Astrocyte of the cerebellum (primary cell): ENCODE measurements at regions not wholly inside any gene's neighbourhood (a gene's known extent, or its start where the extent isn't known, plus 50 kb on each side); places are given as distances from the start of the nearest gene placed in this dataset.

ENCODE experiments used
- DNase-seq: peaks from one replicate; pipeline ENCODE4 v3.0.0-alpha.2; 2011; ENCODE audit warnings: low read depth
- H3K4me3 ChIP-seq: 2 replicates; pipeline ENCODE4 v1.5.1; 2011; ENCODE audit warnings: mild to moderate bottlenecking, low read depth, low read length, moderate library complexity
- in situ Hi-C: cut with HindIII; loops from 2 replicates; pipeline ENCODE4 v1.10.0; 2017; ENCODE audit warnings: low sequenced_read_pairs
- TF ChIP-seq, protein P1 (sequence below): IDR thresholded peaks from 2 replicates; pipeline ENCODE4 v1.5.1; 2012; ENCODE audit warnings: low read length, low read depth, moderate library complexity, mild to moderate bottlenecking; ENCODE audit errors: missing control alignments

DNA sequence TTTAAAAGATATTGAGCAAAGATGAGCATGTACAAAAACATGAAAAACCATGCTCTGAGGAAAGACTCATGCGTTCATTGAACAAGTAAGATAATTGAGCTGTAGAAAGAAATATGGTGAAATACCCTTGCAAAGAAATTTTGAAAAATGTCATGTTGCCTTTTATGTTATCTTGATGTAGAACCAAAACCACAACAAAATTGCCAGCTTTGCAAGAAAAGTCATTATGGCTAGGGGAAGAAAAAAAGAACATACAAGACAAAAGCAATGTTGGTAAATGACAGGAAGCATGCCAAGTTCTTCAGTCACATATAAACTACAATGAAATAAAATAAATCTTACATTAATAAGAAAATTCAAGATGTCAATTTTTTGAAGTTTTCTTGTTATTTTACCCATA is 368.0 kb downstream of the IRX1 start:
- DNase-seq, result no peak
- TF ChIP-seq, protein P1, sequence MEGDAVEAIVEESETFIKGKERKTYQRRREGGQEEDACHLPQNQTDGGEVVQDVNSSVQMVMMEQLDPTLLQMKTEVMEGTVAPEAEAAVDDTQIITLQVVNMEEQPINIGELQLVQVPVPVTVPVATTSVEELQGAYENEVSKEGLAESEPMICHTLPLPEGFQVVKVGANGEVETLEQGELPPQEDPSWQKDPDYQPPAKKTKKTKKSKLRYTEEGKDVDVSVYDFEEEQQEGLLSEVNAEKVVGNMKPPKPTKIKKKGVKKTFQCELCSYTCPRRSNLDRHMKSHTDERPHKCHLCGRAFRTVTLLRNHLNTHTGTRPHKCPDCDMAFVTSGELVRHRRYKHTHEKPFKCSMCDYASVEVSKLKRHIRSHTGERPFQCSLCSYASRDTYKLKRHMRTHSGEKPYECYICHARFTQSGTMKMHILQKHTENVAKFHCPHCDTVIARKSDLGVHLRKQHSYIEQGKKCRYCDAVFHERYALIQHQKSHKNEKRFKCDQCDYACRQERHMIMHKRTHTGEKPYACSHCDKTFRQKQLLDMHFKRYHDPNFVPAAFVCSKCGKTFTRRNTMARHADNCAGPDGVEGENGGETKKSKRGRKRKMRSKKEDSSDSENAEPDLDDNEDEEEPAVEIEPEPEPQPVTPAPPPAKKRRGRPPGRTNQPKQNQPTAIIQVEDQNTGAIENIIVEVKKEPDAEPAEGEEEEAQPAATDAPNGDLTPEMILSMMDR, result no peak
- in situ Hi-C loops, result no loop called here
- H3K4me3 ChIP-seq, result no peak overlapping the region

DNA sequence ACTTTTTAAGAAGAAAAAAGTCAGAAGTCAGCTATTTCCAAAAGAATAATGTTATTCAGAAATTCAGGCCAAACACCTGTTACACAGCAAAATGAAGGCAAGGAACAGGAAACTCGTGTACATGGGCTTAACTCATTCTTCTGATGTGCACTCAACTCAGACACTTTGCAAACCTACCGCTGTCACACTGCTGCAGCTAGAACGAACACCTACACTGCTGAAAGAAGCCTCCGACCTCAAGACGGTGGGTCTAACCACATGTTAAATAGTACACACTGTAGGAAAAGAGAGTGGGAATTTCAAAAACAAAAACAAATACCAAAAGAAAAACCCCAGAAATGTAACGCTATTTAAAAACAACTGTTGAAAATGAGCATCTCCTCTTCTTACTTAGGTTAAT is 384.5 kb downstream of the IRX1 start:
- TF ChIP-seq, protein P1, result no peak
- in situ Hi-C loops, result no loop called here
- H3K4me3 ChIP-seq, result no peak overlapping the region
- DNase-seq, result no peak

DNA sequence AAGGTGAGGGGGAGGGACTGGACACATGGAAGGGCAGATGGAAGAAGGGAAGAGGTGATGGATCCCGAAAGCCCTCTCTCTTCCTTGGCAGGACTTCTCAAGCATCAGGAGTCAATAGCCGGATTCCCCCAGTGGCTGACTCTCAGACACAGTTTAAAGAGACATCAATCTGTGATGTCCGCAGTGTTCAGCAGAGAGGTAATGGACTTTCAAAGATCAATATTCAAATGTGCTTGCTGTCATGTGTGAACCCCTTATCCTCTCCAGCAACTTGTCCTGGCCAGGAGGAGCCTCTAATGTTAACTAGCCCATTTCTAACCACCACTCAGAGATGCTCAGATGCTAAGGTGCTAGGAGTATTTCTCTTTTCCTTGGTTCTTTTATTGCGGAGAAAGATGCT is 392.2 kb downstream of the IRX1 start:
- H3K4me3 ChIP-seq, result no peak overlapping the region
- TF ChIP-seq, protein P1, result no peak
- in situ Hi-C loops, result no loop called here
- no peak for DNase-seq

DNA sequence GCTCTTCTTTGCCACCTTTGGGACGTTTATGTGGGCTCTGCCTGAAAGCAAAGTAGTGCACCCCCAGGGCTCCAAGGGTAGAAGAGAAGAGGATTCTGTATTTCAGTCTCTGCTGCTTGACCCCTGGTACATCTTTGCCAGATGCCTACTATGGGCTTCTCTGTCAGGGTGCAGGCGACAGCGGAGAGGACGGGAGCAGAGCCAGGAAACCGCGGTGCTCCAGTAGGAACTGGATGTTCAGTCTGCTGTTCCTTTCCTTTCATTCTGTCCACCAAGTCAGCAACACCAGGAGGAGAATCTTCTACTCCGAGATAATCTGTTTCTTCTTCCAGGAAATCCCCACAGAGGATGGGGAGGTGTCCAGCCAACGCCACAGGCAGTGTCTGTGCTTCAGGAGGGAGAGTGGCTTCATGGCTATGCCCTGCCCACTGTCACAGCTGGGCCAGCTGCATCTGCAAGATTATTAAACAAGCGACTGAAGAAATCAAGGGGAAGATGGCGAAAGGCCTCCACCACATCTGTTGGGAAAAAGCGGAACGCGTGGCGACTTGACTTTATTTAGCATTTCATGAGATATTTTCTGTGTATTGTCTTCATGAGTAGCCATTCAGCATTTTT is 398.3 kb downstream of the IRX1 start:
- H3K4me3 ChIP-seq, result no peak overlapping the region
- in situ Hi-C loops, result no loop called here
- TF ChIP-seq, protein P1, result no peak
- no peak for DNase-seq

DNA sequence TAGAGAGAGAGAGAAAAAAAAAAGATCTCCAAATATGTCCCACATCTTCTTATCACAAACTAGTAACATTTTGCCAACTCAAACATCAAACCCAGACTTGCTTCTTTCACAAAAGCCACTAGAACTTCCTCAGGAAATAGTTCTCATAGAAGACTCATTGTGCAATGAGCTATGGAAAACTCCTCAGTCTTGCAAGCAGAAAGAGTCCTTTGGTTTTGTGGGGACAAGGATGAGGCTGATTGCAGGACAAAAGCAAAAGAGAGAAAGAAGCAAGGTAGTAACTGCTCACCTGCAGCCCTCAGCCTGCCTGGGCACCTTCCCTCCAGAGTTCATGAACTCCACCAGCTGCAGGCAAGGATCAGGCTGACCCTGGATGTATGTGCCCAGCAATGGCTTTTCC is 399.0 kb downstream of the IRX1 start:
- no peak overlapping the region for H3K4me3 ChIP-seq
- in situ Hi-C loops, result no loop called here
- no peak for DNase-seq
- TF ChIP-seq, protein P1, result no peak

DNA sequence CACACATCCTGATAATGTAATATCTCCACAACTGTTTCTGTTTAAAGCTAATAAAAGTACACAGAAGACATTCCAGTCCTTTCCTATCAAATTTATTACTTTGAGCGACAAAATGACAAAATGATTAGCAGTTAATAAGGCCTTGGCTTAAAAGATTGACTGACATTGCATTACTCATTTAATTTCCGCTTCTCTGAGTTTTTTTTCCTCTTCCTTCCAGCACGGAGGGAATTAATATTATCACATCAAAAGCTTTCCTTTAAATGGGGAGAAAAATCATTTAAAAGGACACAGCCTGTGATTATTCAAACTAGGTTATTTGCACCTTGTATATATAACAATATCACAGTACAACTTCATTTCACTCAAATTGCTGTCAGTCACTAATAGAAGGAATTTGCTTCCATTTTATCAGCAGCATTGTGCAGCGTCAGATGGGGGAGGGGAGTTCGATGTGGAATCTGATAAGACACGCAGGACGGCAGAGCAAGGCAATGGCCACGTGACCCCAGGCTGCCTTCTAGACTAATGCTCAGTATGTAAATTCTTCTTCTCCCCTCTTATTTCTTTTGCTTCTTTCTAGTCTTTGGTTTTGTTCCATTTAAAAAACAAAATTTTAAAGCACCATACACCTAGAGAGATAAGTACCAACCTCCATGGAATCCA is 400.5 kb downstream of the IRX1 start:
- in situ Hi-C loops, result no loop called here
- TF ChIP-seq, protein P1, result no peak
- no peak for DNase-seq
- H3K4me3 ChIP-seq, result no peak overlapping the region
